HG02840 (cell line): ENCODE measurements at regions not wholly inside any gene's neighbourhood (a gene's known extent, or its start where the extent isn't known, plus 50 kb on each side); places are given as distances from the start of the nearest gene placed in this dataset.

ENCODE experiments used
- ATAC-seq: cut with Tn5 transposase; IDR thresholded peaks from one replicate; pipeline ENCODE4 v1.9.1; 2021; ENCODE audit warnings: mild to moderate bottlenecking, moderate library complexity, moderate number of reproducible peaks; ENCODE audit not compliant: unreplicated experiment, low FRiP score

DNA sequence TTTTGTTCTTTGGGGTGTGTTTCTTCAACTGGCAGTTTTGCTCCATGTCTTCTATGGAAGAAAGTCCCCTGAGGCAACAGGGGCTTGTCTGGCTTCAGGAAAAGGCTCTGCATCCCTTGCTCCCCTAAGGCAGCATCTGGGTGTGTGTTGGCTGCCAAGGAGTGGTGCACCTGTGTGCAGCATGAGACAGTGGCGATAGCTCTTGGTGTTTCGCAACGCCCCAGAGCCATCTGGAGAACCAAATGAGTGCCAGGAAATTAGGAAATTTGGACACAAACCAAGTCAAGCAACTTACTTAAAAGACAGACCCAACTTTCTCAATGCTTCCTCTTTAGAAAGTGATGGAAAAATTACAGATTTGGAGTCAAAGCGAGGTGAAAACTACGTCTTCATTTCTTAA, 1044.4 kb upstream of the CNTNAP5 start:
- ATAC-seq = no peak

DNA sequence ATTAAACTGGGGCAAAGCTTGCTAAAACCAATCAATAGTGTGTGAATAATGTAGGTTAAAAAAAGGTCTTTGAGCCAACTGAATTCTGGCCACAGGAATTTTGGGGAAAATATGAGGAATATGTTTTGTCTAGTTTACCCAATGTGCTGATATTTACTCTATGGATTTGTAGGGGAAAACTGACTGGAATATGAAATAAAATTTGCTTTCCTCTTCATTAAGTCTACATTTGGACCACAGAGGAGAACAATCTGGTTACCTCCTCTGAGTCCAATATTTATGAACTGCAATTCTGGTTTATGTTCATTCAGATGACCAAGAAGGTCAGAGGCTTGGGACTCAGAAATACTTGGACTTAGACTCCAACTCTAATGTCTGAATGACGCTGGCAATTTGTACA, 1042.2 kb upstream of the CNTNAP5 start:
- ATAC-seq = no peak

DNA sequence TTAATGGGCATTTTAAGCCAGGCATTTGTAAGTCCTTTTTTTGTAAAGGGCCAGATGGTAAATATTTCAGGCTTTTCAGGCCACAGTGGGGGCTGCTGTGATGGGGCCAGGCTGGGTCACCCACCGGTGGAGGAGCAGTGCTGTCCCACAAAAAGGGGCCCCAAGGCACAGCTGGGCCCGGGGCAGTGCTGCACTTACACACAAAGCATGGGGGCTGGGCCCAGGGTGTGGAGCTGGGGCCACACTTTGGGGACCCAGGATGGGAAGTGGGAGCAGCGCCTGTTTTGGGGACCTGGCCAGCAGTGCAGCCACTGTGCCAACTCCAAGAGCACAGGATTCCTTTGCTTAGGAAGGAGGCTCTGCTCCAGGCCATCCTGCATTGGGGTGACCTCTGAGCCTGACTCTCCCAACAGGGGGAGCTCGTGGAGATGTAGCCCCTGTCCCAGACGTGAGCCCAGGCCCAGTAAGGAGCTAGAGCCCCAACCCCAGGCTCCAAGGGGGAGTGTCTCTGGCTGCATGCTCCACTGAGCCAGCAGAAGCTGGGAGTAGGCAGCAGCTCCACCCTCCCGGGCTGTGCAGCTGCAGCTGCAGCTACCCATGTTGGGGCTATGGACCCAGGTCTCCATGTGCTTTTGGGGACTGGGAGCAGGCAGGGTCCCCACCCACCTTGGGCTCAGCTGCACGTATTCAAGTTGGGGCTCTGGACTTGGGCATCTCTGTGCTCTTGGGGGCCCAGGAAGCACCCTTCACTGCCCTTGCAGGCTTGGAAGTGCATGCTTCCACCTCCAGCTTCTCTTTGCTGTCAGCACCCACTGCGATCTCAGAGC, 1036.5 kb upstream of the CNTNAP5 start:
- no peak for ATAC-seq

DNA sequence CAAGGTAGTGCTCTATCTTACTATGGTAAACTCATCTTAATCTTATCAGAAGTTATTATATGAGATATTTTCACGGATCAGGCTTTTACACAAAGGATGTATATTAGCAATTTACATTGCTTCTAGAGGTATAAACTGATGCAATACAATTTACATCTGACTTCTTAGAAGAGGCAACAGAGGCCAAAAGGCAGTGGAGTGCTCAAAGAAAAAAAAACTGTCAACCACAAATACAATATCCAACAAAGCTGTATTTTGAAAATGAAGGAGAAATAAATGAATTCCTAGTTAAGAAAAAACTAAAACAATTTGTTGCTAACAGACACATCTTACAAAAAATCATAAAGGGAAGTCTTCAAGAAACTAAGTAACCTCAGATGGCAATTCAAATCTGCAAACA, 1031.5 kb upstream of the CNTNAP5 start:
- no peak for ATAC-seq

DNA sequence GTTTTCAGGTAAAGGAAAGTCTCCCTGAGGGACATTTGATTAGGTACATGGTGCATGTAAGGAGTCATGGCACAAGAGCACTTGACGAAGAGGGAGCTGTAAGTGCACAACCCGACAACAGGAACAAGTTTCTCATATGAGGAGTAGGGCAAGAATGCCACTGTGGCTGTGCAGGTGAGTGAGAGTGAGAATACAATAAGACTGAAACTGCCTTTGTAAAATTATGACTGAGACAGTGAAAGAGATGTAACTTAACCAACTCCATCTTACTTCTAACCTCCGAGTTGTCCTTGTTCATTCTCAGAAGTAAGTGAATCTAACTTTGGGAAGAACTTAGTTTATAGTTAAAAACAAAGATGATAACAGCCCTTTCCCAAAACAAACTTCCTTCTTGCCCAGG, 1025.8 kb upstream of the CNTNAP5 start:
- ATAC-seq = no peak

DNA sequence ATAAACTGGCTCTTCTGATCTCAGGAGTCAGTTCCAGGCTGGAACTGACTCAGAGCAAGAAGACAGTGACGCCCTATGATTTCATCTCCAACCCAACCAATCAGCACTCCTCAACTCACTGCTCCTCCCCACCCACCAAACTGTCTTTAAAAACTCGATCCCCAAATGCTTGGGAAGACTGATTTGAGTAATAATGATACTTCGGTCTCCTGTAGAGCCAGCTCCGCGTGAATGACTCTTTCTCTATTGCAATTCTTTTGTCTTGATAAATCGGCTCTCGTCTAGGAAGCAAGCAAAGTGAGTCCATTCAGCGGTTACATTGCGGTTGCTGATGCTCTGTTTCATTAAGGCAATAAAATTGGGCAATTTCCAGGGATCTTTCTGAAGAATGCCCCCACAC, 1025.3 kb upstream of the CNTNAP5 start:
- no peak for ATAC-seq

DNA sequence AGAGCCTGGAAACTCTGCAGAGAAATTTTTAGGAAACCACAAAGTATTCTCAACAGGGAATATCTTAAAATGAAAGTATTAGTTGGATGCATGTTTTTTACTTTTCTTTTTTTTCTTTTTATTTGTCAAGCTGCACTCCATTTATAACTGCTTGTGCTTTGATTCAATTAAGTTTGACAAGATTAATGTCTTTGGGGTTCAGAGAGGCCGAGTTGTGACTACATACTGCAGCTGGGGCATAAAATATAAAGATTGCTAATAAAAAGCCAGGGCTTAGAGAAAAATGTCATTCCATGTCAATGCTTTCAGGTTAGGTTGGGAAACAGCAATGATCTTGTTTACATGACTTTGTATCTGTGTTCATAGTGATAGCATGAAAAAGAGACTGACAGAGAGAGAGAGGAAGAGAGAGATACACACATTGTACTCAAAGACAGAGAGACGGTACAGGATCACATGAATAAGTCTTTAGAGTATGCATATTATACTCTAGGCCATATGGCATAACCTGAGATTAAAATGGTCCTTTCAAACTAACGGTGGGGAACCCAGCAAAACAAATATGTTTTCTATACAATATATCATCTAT, 1022.3 kb upstream of the CNTNAP5 start:
- ATAC-seq = no peak

DNA sequence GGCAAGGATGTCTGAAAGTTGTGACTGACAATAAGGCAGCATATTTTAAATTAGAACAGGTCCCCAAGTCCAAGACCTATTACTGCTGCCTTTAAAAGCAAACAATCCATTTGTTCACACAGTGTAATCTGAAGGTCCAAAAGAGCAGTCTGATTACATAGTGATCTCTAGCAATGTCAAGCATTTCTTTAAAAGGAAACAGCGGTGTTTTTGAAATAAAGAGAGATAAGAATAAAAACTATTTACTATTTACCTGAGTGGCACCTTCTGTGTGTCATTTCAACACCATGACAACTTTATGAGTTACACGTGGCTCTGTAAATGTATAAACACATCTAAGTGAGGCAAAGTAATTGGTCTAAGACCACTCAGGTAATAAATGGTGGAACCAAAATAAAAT, 1009.9 kb upstream of the CNTNAP5 start:
- ATAC-seq = no peak

DNA sequence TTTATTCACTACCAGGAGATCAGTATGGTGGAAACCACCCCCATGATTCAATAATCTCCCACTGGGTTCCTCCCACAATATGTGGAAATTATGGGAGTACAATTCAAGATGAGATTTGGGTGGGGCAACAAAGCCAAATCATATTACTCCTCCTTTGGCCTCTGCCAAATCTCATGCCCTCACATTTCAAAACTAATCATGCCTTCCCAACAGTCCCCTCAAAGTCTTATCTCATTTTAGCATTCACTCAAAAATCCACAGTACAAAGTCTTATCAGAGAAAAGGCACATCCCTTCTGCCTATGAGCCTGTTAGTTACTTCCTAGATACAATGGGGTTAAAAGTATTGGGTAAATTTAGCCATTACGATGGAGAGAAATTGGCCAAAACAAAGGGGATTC, 989.5 kb upstream of the CNTNAP5 start:
- ATAC-seq = no peak

DNA sequence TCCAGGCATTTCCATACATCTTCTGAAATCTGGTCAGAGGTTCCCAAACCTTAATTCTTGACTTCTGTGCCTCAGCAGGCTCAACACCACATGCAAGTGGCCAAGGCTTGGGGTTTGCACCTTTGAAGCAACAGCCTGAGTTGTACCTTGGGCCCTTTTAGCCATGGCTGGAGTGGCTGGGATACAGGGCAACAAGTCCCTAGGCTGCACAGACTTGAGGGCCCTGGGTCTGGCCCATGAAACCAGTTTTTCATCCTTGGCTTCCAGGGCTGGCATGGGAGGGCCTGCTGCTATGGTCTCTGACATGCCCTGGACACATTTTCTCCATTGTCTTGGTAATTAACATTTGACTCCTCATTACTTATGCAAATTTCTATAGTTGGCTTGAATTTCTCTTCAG, 988.8 kb upstream of the CNTNAP5 start:
- no peak for ATAC-seq

DNA sequence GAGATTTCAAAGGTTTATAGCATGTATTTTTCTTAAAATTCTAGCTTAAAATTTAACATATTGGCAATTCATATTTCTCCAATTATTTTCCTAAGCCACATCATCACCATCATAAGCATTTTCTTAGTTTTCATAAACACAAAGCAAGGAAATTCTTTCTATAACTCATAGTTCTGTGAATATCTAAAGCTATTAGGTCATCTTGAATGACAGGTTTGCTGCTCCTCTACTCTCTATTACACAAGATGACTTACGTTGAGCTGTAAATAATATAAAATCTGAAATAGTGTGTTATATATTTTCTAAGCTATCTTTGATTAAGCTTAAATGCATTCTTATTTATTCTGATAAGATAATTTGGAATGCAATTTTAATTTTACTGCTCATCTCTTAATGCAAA, 984.6 kb upstream of the CNTNAP5 start:
- ATAC-seq = no peak

DNA sequence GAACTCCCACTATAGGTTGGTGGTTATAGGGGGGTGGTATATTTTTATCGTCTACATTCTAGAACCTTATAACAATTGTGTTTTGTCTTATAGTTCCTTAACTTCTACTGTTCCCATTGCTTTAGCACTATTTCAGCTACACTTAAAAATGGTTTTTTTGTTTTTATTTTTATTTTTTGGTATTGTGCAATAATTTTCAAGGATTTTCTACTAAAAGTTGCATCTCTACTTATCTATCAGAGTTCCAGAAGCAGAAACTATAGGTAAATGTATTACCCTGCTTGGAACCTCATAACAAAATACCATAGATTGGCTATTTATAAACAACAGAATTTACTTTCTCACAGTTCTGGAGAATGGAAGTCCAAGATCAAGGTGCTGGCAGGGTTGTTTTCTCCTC, 981.6 kb upstream of the CNTNAP5 start:
- ATAC-seq = no peak

DNA sequence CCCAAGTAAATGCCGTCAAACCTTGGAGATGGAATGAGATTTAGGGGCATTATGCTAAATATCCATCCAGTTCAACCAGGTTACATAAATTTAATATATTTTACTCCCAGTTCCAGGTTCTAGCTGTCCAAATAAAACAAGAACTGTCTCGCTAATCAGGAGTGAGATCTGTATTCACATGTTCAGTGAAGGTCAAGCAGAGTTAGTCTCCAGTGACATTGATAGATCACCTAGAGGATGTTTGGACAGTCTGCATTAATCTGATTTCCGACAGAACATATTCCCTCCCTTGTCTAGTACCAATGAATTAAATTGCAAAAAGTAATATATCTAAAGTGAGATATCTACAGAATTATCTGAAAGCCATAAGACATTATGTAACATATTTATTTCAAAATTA, 979.4 kb upstream of the CNTNAP5 start:
- ATAC-seq = no peak

DNA sequence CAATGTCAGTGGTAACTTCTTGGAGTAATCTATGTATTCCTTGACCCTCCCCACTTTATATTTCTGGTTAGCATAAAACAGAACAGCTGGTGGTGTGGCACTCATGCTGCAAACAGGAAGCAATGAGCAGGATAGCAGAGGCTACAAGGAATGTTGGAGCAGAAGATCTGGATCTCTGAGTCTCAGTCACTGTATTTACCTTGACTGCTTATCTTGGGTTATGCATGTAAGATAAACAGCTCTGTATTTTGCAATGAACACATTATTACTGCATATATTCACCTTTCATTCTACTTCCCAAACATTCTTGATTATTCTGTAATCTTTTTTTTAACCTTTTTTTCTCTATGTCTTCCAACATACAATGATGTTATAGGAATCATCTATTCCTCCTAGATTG, 977.9 kb upstream of the CNTNAP5 start:
- no peak for ATAC-seq

DNA sequence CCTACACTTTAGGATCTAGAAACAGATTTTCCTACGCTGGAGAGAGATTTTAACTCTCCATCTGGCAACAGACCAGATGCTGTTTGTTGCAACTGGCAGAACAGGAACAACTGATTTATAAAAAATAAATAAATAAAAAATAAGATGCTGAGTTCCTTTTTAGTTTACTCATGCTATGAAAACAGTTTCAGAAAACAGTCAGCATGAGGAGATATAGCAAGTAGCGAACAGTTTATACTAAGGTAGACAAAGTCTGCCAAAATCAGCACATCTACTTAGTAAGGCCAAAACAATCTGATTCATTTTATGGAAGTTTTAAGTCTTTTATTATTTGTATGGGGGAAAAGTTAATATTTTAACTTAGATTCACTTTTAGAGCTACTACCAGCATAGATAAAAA, 974.0 kb upstream of the CNTNAP5 start:
- ATAC-seq = no peak

DNA sequence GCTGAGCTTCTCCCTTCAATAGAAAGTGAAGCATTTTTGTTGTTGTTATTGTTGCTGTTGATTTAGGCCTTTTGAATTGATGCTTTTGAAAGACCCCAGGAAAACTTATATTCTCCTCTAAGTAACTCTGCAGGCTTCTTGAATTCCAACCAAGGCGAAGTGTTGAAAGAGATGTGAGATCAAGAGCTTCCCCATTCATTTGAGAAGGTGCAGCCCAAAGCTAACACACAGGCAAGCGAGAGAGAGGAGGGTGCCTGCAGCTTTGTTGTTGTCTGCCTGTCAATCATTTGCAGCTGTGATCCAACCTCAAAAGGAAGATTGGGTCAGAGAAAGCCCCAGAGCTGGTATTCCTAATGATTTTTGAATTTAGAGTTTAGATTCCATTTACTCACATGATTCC, 963.6 kb upstream of the CNTNAP5 start:
- ATAC-seq = no peak

DNA sequence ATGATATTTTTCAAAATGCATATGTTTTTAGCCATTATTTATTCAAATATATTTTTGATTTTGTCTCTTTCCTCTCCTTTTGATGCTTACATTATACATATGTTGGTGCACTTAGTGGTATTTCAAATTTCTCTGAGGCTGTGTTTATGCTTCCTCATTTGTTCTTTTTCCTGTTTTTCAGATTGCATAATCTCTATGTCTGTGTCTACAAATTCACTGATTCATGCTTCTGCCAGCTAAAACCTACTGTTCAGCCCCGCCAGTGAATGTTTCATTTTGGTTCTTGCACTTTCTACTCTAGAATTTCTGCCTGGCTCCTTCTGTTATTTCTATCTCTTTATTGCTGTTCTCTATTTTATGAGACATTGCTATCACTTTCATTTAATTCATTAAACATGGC, 951.7 kb upstream of the CNTNAP5 start:
- no peak for ATAC-seq

DNA sequence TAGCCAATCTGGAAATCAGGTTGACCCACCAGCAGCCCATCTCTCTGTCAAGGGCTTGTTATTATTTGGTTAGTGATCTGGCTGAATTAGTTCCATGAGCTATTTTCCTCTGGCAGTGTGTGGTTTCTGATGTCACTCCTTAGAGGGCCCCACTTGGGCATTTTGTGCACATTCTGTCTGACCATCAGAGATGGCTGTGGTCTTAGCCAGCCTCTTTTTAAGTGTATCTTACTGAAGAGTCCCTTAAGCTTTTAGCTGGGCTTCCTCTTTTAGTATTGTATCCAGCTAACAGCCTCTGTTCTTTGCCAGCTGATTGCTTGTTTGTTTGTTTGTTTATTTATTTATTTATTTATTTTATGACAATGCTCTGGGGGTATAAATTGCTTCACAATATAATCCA, 951.1 kb upstream of the CNTNAP5 start:
- no peak for ATAC-seq

DNA sequence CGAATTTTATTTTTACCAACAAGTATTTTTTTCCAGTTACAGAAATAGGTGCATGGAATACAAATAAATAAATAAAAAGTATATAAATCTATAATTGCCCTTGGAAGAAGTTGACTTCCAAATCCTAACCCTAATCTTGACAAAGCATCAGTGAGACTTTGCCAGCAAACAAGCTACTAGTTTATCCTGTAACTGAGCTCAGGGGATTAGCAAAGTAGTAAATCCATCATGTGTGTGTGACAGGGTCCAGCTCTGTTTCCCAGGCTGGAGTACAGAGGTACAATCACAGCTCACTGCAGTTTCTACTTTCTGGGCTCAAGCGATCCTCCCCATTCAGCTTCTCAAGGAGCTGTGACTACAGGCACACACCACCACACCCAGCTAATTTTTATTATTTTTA, 948.0 kb upstream of the CNTNAP5 start:
- no peak for ATAC-seq

DNA sequence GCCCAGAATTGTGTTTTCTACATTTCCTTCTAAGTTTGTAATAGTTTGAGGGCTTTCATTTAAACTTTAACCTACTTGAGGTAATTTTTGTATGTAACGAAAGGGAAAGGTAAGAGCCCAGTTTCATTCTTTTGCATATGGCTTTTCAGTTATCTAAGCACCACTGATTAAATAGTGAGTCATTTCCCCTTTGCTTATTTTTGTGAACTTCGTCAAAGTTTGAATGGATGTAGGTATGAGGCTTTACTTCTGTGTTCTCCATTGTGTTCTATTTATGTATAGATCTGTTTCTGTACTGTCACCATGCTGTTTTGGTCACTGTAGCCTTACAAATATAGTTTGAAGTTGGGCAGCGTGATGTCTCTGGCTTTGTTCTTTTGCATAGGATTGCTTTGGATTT, 944.8 kb upstream of the CNTNAP5 start:
- no peak for ATAC-seq

DNA sequence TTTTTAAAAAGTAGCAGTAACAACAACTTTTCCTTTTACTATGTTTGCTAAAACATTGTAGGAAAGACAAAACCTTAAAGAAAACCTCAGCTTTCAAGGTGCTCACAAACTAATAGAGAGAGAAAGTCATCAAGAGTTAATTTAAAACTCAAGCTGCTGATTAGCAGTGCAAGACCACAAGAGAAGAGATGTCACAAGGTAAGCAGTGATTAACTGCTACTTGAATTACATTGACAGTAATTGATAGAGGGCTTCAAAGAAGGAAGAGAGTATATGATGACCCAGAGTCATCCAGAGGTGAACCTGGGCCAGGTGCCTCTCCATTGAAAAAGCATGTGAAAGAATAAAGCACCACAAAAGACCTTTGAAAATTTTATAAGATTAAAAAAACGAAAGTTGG, 939.6 kb upstream of the CNTNAP5 start:
- no peak for ATAC-seq

DNA sequence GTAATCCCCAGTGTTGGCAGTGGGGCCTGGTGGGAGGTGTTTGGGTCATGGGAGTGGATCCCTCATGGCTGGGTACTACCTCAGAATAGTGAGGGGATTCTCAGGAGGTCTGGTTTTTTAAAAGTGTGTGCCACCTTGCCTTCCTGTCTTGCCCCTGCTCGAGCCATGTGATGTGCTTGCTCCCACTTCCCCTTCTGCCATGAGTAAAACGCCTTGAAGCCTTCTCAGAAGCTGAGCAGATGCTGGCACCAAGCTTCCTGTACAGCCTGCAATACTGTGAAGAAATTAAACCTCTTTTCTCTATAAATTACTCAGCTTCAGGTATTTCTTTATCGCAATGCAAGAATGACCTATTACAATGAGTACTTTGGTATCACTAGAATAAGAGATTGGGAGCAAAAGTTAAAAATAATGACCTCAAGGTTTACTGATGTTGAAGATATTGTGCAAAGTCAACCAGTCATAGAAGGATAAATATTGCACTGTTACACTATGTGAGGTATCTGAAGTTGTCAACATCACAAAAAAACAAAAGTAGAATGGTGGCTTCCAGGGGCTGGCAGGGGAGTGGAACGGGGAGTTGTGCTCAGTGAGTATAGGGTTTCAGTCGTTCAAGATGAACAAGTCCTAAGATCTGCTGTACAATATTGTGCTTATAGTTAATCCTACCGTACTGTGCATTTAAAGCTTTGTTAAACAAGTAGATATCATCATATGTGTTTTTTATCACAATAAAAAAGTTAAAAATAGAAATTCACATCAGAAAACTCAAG, 938.3 kb upstream of the CNTNAP5 start:
- ATAC-seq = no peak
